Testis (tissue), 2 donors: ENCODE measurements at regions not wholly inside any gene's neighbourhood (a gene's known extent, or its start where the extent isn't known, plus 50 kb on each side); places are given as distances from the start of the nearest gene placed in this dataset.

Experiments used
- CTCF ChIP-seq, 3 experiments: fragments of 450-650 bp in 2 of 3; fragments of 200-600 bp in 1 of 3; sonication (generic) in 1 of 3; IDR thresholded peaks; one replicate each; pipeline ENCODE4 v1.5.1; 2016 to 2019; ENCODE audit warnings: antibody characterized with exemption in 3 of 3, mild to moderate bottlenecking in 2 of 3, moderate library complexity in 1 of 3
- POLR2A ChIP-seq: fragments of 450-650 bp; IDR thresholded peaks from one replicate; pipeline ENCODE4 v1.6.1; 2017; ENCODE audit warnings: antibody characterized with exemption, mild to moderate bottlenecking, moderate library complexity

DNA sequence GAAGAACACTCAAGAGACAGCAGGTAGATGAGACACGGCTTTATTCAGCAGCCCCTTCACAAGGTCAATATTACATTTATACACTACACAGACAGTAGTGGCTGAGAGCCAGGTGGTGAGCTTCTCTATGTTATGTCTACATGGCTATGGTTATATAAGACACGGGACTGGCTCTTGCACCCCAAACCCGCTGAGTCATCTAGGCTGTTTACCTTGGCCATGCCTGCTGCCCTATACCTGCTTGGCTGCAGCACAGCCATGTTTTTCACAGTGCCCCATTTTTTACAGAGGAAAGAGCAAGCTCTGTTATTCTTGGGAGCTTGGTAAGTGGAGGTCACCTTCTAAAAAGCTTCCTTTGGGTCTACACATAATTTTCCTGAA is 231.6 kb downstream of the IGSF11 start:
- TF ChIP-seq CTCF (IDR thresholded peaks at IDR 0.05) (no peak), POLR2A (no peak)
